Activated naive CD8-positive, alpha-beta T cell treated with anti-CD3 and anti-CD28 coated beads, Interleukin-2, amount 10 ng/mL, durations not matched to agents 7 days and 5 days (primary cell): ENCODE measurements at regions not wholly inside any gene's neighbourhood (a gene's known extent, or its start where the extent isn't known, plus 50 kb on each side); places are given as distances from the start of the nearest gene placed in this dataset.
"Not testable (repeated sequence)": the region's sequence is repeated elsewhere in the genome, so short reads cannot be mapped to it uniquely, and the experiment has no call there.

Experiments
- ATAC-seq: fragments of 150-1000 bp; cut with Tn5 transposase; one replicate; pipeline ENCODE4 v1.10.0; 2021; ENCODE audit warnings: low read depth, moderate library complexity
- POLR2A ChIA-PET: fragments of 350-600 bp; sonication (Branson Sonifier 250); formaldehyde crosslinking; loops from one replicate; lab custom pipeline; 2021; ENCODE audit warnings: antibody characterized with exemption; lab: Charles Lee
- DNase-seq: peaks from one replicate; pipeline ENCODE4 v3.0.0; 2021
- H3K27ac Mint-ChIP-seq: one replicate; pipeline ENCODE4 v1.8.0; 2022; ENCODE audit warnings: mild to moderate bottlenecking, mixed read lengths
- H3K27me3 Mint-ChIP-seq: one replicate; pipeline ENCODE4 v1.8.0; 2022; ENCODE audit warnings: mild to moderate bottlenecking, moderate library complexity, mixed read lengths
- H3K36me3 Mint-ChIP-seq: one replicate; pipeline ENCODE4 v1.8.0; 2021; ENCODE audit warnings: mild to moderate bottlenecking, mixed read lengths
- H3K4me1 Mint-ChIP-seq: one replicate; pipeline ENCODE4 v1.8.0; 2021; ENCODE audit warnings: mixed read lengths
- H3K4me3 Mint-ChIP-seq: one replicate; pipeline ENCODE4 v1.8.0; 2022; ENCODE audit warnings: mild to moderate bottlenecking, moderate library complexity, mixed read lengths
- H3K9me3 Mint-ChIP-seq: one replicate; pipeline ENCODE4 v1.8.0; 2021; ENCODE audit warnings: mixed read lengths

DNA sequence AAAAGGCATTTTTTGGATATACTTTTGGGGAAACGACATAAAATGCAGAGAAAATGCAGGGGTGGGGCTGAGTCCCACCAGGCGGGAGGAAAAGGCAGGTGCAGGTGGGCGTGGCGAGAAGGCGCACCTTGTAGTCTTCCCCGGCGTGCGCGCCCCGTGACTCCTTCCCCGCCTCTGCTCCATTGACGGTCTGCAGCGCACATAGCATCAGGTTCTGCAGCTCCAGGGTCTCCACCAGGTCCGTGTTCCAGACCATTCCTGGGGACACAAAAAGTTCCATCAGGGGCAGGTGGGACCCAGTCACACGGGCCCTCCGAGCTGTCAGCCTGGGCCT, 59.0 kb upstream of the TNK2 start:
- POLR2A ChIA-PET, H3K4me1 Mint-ChIP-seq: not testable (repeated sequence)

DNA sequence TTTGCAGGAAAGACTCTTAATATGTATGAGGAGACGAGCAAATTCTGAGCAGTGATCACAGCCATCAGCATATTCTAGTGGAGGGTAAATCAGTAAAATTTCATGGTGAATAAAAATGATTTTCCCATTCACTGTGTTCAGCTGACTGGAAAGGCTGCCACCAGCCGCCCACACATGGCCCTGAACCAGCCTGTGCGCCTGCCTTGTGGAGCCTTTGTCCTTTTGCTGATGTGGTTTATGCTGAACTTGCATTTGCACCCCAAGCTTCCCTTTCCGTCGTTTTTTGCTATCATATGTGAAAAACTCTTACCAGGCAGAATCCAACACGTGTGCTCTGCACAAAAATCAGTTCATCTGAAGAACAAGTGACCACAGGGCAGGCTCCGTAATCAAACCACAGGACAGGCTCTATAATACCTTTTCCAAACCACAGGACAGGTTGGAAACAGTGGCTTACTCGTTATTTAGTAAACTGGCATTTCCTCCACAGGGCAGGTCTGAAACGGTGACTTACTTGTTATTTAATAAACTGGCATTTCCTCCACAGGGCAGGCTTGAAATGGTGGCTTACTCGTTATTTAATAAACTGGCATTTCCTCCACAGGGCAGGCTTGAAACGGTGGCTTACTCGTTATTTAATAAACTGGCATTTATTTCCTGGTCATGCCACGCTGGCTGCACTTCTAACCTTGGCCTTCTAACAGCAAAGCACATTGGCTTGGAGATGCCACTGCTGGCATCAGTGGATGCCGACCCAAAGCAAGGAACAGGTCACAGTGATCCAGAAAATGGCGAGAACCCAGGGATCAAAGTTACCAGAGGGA, 58.4 kb upstream of the TNK2 start:
- DNase-seq, POLR2A ChIA-PET, H3K27ac Mint-ChIP-seq, H3K4me3 Mint-ChIP-seq, H3K9me3 Mint-ChIP-seq, H3K4me1 Mint-ChIP-seq, H3K27me3 Mint-ChIP-seq, ATAC-seq: not testable (repeated sequence)
- peaks cover 28% of the 10 kb centered on the region for H3K36me3 Mint-ChIP-seq

More for the DNA sequence above, 59.0 kb upstream of the TNK2 start:
- not testable (repeated sequence) for DNase-seq, H3K27ac Mint-ChIP-seq, H3K4me3 Mint-ChIP-seq, ATAC-seq, H3K27me3 Mint-ChIP-seq, H3K9me3 Mint-ChIP-seq
- H3K36me3 Mint-ChIP-seq: peaks cover 23% of the 10 kb centered on the region

DNA sequence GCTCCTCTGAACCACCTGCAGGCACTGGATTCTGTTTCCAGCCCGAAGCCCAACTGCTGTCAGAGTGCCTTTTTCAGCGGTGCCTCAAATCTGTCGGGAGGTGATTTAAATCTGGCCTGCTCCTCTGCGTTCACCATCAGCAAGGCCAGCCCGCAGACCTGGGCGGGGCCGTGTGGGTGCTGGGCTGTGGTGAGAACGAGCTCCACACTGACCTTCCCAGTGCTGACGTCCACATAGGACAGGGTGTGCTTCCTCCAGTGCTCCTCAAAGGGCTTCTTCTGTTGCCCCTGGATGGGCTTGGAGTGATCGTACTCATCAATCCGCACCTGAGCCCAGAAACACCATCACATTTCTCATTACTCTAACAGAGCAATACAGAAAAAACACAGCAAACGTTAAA, 56.9 kb upstream of the TNK2 start:
- H3K27ac Mint-ChIP-seq, POLR2A ChIA-PET, H3K4me1 Mint-ChIP-seq, H3K4me3 Mint-ChIP-seq, DNase-seq, ATAC-seq, H3K27me3 Mint-ChIP-seq, H3K9me3 Mint-ChIP-seq: not testable (repeated sequence)
- H3K36me3 Mint-ChIP-seq: peaks cover 31% of the 10 kb centered on the region

DNA sequence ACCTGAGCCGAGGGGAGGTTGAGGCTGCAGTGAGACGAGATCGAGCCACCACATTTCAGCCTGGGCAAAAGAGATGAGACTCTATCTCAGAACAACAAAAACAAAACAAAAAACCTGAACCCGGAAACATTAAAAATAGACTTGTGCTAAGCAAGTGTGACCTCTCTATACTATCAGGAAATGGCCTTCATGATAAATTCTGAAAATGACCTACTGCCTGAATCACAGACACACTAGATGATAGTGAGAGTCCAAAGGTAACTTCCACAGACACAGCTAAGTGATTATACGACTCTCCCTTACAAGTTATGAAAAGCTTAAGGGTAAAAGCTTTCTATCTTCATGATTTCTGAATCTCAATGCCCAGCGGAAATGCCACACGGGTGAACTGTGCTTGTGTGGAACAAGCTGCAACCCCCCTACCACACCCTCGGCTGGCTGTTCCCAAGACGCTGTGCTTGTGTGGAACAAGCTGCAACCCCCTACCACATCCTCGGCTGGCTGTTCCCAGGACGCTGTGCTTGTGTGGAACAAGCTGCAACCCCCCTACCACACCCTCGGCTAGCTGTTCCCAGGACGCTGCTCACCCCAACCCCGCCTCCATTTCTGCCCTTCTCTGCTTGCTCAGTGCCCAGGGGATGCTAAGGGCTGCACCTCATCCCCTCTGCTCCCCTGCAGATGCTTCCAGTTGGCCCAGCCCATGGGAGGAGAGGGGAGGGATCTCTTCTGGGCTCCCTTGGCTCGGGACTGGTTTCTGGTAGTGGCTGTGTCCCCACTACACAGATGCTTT, 56.2 kb upstream of the TNK2 start:
- ATAC-seq, H3K4me1 Mint-ChIP-seq, H3K4me3 Mint-ChIP-seq, H3K9me3 Mint-ChIP-seq, H3K27ac Mint-ChIP-seq, DNase-seq, POLR2A ChIA-PET, H3K27me3 Mint-ChIP-seq: not testable (repeated sequence)
- peaks cover 27% of the 10 kb centered on the region for H3K36me3 Mint-ChIP-seq

DNA sequence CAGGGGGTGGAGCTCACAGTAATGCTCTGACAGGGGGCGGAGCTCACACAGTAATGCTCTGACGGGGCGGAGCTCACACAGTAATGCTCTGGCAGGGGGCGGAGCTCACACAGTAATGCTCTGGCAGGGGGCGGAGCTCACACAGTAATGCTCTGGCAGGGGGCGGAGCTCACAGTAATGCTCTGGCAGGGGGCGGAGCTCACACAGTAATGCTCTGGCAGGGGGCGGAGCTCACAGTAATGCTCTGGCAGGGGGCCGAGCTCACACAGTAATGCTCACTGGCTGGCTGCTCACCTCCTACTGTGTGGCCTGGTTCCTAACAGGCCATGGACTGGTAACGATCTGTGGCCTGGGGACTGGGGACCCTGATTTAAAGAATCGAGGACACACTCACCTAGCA, 53.9 kb upstream of the TNK2 start:
- H3K4me1 Mint-ChIP-seq, H3K9me3 Mint-ChIP-seq, POLR2A ChIA-PET, ATAC-seq, H3K27ac Mint-ChIP-seq, H3K4me3 Mint-ChIP-seq, H3K27me3 Mint-ChIP-seq, DNase-seq: not testable (repeated sequence)
- H3K36me3 Mint-ChIP-seq: peaks cover 28% of the 10 kb centered on the region

DNA sequence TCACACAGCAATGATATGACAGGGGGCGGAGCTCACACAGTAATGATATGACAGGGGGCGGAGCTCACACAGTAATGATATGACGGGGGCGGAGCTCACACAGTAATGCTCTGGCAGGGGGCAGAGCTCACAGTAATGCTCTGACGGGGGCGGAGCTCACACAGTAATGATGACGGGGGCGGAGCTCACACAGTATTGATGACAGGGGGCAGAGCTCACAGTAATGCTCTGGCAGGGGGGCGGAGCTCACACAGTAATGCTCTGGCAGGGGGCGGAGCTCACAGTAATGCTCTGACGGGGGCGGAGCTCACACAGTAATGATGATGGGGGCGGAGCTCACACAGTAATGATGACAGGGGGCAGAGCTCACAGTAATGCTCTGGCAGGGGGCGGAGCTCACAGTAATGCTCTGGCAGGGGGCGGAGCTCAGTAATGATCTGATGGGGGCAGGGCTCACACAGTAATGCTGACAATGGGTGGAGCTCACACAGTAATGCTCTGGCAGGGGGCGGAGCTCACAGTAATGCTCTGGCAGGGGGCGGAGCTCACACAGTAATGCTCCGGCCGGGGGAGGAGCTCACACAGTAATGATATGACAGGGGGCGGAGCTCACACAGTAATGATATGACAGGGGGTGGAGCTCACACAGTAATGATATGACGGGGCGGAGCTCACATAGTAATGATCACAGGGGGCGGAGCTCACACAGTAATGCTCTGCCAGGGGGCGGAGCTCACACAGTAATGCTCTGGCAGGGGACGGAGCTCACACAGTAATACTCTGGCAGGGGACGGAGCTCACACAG, 52.8 kb upstream of the TNK2 start:
- not testable (repeated sequence) for ATAC-seq, H3K9me3 Mint-ChIP-seq
- H3K36me3 Mint-ChIP-seq: peaks cover 28% of the 10 kb centered on the region

DNA sequence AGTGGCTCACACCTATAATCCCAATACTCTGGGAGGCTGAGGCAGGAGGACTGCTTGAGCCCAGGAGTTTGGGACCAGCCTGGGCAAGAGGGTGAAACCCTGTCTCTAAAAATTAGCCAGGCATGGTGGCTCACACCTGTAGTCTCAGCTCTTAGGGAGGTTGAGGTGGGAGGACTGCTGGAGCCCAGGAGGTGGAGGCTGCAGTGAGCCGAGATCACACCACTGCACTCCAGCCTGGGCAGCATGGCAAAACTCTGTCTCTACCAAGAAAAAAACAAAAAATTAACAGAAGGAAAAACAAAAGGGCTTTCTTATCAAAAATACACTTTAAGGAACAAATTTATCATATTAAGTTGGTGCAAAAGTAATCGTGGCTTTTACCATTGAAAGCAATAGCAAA, 51.8 kb upstream of the TNK2 start:
- H3K27ac Mint-ChIP-seq: peak overlapping the region; percentile 17
- H3K9me3 Mint-ChIP-seq, H3K4me3 Mint-ChIP-seq, DNase-seq, ATAC-seq, H3K4me1 Mint-ChIP-seq, H3K27me3 Mint-ChIP-seq, POLR2A ChIA-PET: not testable (repeated sequence)
- H3K36me3 Mint-ChIP-seq: peaks cover 26% of the 10 kb centered on the region

More for the DNA sequence above, 52.8 kb upstream of the TNK2 start:
- POLR2A ChIA-PET, H3K27me3 Mint-ChIP-seq, DNase-seq, H3K4me1 Mint-ChIP-seq, H3K27ac Mint-ChIP-seq, H3K4me3 Mint-ChIP-seq: not testable (repeated sequence)

DNA sequence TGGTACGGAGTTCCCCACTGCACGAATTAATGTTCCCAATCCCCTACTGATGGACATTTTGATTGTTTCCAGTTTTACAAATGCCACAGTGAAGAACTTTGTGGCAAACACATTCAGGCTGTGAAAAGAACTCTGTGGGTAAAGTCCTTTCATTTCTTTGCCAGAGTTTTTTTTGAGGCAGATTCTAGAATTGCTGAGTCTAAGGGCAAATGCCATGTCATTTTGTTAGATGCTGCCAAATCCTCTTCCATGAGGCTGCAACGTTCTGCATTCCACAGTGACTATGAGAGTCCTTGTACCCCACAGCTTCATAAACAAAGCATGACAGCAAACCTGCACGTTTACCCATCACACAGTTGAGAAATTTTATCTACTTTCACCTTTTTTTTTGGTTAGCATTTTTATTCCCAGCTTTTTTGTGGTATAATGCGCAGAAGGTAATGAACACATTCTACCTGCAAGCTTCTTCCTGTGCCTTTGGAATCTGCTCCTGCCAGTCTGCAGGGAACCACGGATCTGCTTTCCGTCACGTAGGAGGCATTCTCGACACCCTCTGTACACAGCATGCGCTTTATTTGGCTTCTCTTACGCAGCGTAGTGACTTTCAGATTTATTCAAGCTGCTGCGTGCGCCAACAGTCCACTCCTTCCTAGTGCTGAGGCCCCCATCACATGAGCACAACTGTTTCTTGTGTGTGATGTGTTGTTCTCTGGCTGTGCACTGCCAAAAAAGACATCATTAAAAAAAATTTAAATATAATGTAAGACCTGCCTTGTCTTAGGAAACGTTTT, 51.2 kb upstream of the TNK2 start:
- H3K27me3 Mint-ChIP-seq, ATAC-seq, H3K4me1 Mint-ChIP-seq, DNase-seq, POLR2A ChIA-PET, H3K9me3 Mint-ChIP-seq, H3K27ac Mint-ChIP-seq, H3K4me3 Mint-ChIP-seq: not testable (repeated sequence)
- peaks cover 24% of the 10 kb centered on the region for H3K36me3 Mint-ChIP-seq

DNA sequence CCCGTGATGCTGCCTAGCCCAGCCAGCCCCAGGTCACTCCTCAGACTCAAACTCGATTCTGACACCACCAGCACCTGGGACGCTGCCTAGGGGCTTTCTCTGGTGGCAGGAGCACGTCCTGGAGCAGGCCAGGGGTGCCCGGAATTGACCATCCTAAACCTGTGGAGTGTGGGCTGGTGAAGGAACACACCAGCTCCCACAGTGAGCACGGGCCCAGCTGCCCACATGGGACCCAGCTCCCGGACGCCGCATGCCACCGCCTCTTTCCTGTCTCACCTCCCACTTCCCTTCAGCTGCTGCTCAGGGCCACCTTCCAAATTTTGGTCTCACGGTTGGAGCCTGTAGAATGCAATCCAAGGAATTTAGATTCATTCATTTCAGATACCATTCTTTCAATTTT, 50.4 kb upstream of the TNK2 start:
- H3K27me3 Mint-ChIP-seq, H3K4me1 Mint-ChIP-seq, ATAC-seq, DNase-seq, H3K9me3 Mint-ChIP-seq, H3K4me3 Mint-ChIP-seq, POLR2A ChIA-PET: not testable (repeated sequence)
- peak overlapping the region; percentile 68 for H3K27ac Mint-ChIP-seq
- peaks cover 24% of the 10 kb centered on the region for H3K36me3 Mint-ChIP-seq
